TTC549 (cell line): ENCODE measurements at regions not wholly inside any gene's neighbourhood (a gene's known extent, or its start where the extent isn't known, plus 50 kb on each side); places are given as distances from the start of the nearest gene placed in this dataset.
A peak's percentile ranks its signal among the peaks of the same experiment; 100 is the strongest.
"Not testable (repeated sequence)": the region's sequence is repeated elsewhere in the genome, so short reads cannot be mapped to it uniquely, and the experiment has no call there.

Experiments used
- FAIRE-seq: peaks from 2 replicates; lab custom pipeline; 2012; peaks lifted over from hg19 to GRCh38; lab: Jason Lieb, UNC

DNA sequence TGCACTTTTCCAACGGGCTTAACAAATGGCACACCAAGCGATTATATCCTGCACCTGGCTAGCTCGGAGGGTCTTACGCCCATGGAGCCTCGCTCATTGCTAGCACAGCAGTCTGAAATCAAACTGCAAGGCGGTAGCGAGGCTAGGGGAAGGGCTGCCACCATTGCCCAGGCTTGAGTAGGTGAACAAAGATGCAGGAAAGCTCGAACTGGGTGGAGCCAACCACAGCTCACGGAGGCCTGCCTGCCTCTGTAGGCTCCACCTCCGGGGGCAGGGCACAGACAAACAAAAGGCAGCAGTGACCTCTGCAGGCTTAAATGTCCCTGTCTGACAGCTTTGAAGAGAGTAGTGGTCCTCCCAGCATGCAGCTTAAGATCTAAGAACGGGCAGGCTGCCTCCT lies 365.4 kb downstream of the MMUT start:
- FAIRE-seq = not testable (repeated sequence)

DNA sequence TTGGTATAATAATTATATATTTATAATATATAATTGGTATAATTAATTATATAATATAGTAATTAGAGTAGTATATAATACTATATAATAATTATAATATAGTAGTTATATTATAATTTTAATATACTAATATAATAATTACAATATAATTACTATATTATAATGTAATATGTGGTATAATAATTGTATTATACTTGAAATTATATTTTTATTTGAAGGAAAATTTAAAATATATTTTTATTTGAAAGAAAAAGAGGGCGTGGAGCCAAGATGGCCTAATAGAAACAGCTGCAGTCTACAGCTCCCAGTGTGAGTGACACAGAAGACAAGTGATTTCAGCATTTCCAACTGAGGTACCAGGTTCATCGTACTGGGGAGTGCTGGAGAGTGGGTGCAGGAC lies 365.9 kb downstream of the MMUT start:
- no peak for FAIRE-seq

DNA sequence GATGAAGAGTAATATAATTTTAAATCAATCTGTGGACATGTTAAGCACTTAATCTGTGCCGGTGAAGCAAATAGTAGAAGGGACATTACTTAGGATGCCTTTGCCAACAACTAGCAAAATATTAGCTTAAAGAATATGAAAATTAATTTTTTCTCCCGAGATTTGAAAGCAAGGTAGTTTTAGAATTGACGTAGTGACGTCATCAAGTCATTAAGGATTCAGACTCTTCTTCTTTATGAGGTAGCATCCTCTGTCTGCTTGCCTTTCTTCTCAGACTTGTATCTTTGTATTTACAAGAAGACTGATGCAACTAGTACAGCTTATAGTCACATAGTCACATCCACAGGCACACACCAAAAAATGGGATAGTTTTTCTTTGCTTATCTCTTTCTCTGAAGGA lies 374.4 kb downstream of the MMUT start:
- no peak for FAIRE-seq

DNA sequence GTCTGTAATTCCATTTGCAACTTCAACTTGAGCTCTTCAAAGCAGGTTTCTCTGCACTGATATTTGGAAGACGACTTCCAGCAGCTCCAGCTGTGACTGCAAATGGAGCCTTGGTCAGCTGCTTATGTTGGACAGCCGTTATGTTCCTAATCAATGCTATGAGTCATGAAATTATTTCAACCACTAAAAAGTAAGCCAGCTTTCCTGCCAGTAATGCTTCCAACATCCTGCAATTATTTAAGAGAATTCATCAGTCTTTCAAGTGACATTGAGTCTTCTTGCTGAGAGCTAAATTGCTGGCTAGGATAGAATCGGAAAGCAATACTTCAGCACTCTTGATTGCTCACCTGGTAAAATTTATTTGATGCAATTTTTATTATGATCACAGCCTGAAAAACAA lies 375.7 kb downstream of the MMUT start:
- FAIRE-seq = no peak

DNA sequence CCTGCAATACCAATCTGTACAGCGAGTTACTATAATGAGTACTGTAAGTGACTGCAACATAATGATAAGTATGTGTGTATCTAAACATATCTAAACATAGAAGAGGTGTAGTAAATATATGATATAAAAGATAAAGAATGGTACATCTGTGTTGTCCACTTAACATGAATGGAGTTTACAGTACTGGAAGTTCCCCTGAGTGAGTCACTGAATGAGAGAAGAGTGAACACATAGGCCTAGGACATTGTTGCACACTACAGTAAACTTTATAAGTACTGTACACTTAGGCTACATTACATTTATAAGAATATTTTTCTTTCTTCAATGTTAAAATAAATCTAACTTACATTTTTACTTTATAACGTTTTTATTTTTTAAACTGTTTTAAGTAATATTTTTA lies 380.4 kb downstream of the MMUT start:
- peak; percentile 56 for FAIRE-seq

DNA sequence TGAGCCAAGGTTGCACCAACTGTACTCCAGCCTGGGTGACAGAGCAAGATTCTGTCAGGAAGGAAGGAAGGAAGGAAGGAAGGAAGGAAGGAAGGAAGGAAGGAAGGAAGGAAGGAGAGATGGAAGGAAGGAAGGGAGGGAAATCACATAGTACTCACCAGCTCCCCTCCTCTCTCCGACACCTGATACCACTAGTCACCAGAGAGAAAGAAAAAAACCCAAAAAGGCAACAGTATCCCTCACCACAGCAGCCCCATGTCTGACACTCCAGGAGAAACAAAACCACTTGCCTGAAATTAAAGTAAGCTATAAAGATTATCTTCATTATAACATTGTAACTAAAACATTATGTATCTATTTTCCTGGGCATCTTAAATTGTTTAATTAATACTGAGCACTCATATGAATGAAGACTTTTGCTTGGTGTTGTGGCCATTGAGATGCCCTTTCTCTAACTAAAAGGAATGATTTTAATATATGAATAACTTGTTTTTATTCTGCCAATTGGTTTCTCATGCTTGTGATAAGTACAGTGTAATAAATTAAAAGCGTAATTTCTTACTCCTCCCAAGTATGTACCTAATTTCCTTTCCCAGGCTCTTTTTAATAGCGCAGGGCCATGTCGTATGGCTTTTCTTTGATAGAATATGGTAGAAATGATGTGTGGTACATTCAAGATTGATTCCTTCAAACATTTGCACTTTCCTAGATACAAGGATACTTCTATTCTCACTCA lies 390.0 kb downstream of the MMUT start:
- FAIRE-seq = no peak

DNA sequence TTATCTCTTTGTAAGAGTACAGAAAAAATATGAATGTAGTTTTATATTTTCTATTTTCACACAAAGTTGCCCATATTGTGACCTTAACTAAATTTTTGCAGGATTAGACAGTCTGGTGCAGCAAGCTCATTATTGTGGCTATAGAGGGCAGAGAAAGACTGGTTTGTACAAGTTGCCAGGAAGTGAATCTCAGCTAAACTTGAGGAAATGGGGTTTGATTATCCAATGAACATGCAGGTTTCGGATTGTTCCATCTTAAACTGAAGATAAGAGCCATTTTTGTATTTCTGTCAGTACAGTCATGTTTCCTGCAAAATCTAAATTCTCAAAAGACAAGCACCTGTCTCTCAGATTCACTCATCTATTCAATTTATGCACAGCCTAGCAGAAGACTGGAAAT lies 390.9 kb downstream of the MMUT start:
- FAIRE-seq = no peak

DNA sequence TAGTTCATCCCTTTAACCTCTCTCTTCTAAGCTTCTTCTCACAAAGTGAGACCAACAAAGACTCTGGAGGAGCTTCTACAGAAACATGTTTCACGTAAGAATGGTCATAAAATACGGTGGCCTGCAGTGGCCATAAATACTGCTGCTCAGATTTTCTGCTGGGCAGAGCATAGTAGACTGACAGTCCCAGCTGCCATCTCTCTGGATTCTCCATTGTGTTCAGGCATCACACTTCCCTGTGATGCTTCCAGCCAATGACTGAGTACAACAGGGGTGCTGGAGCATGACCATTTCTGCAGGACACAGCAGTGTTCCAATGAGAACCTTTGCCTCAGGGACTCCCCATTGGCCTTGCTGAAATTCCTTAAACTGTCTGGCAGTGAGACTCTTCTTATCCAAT lies 392.6 kb downstream of the MMUT start:
- FAIRE-seq = no peak

DNA sequence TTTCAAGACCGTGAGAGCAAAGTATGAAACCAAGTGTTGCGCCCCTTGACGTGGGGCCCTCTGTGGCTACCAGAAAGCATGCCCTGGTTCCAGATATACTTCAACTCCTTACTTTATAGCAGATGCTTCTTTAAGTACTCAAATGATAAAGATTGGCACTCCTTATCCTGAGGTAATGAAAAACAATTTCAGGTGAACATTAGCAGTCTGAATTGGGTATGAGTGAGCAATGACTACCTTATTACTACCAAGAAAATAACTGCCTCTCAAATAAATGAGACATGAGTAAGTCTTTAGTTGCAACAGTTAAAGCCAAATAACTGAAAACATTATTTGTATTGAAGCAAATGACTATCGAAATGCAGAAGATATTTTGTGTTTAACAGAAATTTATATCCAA lies 408.7 kb downstream of the MMUT start:
- no peak for FAIRE-seq

DNA sequence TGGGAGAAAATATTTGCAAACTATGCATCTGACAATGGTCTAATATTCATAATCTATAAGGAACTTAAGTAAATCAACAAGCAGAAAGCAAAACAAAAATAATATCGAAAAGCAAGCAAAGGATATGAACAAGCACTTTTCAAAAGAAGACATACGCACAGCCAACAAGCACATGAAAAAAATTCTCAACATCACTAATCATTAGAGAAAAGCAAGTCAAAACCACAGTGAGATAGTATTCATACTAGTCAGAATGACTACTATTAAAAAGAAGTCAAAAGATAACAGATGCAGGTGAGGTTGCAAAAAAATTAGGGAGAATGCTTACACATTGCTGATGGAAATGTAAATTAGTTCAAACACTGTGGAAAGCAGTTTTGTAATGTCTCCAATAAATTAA lies 410.2 kb downstream of the MMUT start:
- FAIRE-seq = no peak

DNA sequence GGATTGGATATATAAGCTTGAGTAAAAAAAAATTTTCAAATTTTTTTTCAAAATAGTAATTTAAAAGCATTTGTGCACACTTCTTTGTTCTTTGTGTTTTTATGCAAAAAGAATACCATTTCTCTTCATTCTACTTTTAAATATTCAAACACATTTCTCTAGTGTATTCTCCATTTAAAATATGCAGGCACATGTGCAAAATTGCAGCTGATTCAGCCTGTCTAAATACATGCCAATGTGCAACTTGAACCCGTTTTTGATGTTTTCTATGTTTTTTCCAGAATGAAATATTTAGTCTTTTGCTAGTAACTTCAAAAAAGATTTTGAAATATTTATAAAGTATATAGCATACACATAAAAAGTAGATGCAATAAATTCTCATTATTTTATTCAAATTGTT lies 411.8 kb downstream of the MMUT start:
- no peak for FAIRE-seq

DNA sequence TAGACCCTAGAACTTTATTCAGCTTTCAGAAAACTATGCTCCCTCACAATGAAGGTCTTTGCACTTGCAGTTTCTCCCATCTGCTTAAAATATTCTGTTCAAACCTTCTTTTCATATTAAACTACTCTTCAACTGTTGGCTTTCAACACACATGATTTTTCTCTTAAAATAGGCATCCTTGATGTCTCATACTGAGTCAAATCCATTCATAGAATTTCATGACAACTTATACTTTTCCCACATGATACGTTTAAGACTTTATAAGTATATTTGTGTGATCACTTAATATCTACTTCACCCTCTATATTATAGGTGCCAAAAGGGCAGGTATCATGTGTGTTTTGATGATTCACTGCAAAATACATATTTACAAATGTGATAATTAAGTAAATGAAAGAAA lies 412.5 kb downstream of the MMUT start:
- FAIRE-seq = no peak

DNA sequence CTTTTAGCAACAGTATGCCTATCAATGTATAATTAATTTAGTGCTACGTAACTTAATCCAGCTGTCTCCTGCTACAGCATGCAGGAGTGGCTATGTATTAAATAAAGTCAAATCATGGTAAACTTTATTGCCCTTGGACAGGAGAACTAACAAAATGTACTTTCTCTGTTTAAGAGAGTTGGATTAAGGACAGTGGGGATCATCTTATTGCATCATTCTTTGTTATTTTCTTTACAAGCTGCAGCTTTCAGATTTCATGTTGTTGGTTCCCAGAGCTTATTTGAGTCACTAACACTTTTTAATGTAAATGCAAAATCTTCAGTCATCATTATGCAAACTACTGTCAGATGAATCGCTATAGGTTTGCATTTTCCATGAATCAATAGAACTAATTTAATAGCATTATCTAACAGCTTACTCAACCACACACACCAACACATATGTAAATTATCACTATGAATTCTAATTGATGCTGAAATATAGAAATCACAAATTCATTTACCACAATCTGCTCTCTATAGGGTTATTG lies 424.7 kb downstream of the MMUT start:
- no peak for FAIRE-seq

DNA sequence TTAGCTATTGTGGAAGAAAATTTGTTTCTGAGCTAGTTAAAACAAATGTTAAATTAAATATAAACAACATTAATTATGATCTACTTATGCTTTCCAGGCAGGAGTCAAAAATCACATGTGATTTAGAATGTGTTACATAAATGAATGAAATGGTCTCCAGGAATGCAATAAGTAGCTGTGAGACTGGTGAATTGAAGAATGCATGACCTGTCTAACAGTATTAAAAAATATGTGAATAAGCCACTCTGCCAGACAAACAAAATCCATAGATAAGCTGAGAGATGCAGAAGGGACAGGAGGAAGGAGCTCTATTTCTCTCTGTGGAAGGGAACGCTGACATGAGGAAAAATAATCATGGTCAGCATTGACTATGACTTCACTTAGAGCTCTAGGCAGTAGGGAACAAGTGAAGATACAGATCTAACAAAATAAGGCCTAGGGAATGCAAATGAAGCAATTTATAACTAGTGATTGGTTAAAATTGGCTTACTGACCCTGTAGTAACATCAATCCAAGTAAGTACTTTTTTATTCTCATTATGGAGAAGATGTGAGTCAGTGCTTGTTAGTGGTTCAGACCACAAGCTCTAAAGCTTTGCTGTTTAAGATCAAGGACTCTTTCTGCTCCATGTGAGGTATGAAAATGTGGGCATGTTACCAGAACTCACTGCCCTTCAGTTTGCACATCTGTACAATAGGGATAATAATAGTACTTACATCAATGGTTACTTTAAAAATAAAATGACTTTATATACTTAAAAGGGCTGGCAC lies 432.6 kb downstream of the MMUT start:
- FAIRE-seq = no peak

DNA sequence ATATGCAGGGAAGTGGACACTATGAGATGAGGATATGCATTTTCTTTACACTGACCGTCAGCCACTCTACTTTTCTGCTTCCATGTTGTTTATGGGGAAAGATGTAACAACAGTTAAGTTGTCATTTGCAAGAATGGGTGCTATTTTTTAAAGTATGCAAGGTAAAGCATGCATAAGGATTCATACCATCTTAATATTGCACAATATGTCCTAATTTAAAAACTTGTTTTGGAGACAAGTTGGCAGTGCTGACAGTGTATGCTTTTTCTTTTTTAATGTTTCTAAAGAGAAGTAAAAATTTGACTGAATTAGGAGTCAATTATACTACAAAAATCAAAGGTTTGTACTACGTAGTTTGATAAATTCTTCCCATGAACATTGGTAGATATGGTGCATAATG lies 435.4 kb downstream of the MMUT start:
- FAIRE-seq = no peak

DNA sequence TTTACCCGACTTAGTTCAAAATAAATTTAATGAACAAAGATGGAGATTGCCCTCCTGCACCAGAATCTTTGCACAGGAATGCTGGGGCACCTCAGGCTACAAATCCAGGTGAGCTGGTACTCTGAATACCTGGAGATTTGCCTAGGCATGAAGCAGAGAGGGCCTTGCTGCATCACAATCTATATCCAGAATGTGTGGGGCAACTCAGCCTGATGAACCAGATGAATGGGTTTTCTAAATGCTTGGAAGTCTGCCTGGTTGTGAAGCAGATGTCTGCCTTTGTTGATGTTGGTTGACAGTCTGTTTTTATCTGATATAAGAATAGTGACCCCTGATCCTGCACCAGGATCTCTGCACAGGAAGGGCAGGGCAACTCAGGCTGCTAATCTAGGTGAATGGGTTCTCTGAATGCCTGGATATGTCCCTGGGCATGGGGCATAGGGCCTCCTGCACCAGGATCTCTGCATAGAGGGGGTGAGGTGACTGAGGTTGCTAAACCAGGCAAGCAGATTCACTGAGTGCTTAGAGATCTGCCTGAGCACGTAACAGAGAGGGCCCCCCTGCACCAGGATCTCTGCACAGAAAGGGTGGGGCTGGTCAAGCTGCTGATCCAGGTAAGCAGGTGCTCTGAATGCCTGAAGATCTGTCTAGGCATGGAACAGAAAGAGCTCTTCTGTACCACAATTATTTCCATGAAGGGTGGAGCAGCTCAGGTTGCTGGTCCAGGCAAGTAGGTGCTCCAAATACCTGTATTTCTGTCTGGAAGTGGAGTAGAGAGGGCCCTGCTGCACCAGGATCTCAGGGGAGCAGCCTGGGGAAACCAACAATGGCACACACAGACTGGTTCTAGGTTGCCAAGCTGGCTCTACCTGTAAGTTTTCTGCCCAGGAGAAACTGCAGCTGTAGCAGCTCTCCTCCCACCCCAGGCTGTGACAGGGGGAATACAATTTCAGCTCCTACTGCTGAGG lies 437.5 kb downstream of the MMUT start:
- FAIRE-seq = no peak

DNA sequence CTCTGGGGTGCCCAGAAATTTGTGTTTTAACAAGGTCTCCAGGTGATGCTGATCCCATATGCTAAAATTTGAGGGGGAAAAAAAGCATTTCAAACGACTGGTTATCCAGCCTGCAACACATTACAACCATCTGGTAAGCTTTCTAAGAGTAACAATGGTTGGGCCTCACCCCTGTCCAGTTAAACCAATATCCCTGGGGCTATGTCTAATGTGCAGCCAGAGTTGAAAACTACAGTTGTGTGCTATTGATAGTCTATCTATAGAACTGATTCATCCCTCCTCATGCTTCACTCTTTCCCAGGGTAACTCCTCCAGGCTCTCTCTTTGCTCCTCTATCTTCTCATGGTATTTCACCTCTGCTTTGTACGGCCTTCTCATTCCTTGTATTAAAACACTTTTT lies 458.3 kb downstream of the MMUT start:
- FAIRE-seq = no peak

DNA sequence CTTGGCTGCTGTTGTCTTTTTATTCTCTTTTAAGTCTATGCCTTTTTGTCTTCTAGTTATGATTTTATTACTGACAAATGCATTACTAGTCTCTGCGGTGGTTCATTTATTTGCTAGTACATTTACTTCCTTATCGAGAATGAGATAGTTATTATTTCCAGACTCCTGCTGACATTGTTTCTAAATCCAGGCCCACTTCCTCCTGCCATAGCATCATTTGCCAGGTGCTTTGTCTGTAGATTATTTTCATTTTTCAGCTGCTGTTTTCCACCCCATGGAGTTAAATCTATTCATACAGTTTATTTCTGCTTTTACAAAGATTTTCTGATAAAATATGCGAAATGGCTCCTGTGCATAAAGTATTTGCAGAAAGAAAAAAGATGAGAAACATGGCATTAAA lies 459.7 kb downstream of the MMUT start:
- FAIRE-seq = no peak

DNA sequence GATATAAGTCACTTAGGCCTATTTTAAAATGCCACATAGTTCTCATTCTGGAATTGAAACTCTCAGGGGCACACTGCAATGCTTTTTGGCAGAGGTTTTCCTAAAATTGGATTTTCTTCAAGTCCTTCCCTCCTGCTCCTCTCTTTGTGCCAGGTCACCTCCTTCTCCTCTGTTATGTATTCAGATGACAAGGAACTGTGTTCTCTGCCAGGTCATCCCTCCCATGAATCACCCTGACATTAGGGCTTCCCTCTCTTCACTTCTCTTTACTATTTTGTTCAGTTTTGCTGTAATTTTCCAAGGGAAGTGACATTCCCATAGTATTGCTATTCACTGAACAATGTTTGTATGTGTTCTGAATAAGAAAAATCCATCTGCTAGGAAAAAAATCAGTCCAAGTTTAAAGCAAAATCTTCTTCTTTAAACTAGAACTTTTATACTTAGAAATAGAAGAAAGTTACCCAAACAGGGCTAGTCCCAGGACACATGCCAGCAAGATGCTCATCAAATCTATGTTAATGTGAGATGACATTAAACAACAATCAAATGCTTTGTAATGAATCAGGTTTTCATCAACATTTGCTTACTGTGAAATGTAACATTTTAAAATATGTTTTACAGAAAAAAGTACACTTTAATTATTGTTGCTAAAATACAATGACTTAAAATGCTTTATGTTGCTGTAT lies 461.1 kb downstream of the MMUT start:
- no peak for FAIRE-seq

DNA sequence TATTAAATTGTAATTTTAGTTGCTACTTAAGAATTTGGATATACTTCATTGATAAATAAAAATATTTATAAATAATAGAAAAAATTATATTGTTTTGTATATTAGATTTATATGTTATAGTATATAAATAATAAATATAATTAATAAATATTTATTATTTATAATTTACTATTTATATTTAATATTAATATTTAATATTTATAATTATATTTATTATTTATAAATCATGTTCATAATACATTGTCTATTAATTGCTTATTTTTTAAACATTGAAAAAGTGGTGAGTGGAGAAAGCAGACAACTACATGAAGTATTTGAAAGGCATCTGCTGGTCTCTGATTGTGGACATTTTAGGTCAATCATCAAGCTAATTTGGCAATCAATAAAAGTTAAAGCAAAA lies 464.5 kb downstream of the MMUT start:
- FAIRE-seq = peak; percentile 97

DNA sequence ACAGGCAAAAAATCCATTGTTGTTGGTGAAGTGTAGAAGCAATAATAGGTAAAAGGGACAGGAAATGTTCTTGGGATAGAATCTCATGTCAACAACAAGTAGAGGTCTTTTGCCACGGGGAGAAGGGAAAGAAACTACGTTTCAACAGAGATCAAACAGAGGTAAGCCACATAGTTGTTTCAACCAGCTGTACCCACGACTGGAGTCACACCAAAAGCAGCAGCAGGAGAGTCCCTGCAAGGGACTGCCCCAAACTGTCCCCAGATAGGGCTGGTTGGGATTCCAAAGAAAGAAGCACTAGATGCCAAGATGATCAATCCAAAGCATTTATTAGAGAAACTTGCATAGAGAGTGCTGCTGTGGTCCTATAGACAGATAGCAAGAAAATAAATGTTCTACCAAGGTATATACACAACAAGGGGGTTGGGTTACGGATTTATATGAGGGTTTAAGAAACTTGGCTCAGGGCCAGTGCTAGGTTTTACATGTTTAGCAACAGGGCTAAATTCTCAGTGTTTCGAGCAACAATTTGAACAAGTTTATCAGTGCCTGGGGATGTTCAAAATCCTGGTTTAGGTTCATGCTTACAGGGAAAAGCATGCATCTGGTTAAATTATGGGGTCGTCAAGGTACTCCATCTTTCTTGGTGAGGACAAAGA lies 466.5 kb downstream of the MMUT start:
- FAIRE-seq = no peak

DNA sequence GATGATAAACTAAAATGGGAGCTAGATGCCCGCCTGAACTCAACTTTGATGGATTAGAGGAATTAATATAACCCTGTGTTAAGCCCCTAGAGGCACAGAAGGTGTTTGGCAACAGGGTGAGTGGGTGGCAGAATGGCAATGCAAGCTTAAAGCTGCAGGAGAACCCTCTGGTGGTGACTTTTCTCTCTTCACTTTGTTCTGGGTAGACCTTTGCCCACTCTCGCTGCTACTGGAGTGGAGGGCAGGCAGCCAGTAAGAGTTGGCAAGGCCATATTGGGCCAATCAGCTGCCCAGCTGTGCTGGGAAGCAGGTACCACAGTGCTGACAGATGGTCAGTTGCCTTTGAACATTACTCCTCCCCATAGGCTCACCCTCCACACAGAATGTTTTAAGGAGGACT lies 468.2 kb downstream of the MMUT start:
- no peak for FAIRE-seq
